HFFc6 (cell line): ENCODE measurements at regions not wholly inside any gene's neighbourhood (a gene's known extent, or its start where the extent isn't known, plus 50 kb on each side); places are given as distances from the start of the nearest gene placed in this dataset.

ENCODE experiments used
- DNase-seq: peaks from one replicate; pipeline ENCODE4 v3.0.0-alpha.2; 2018
- H3K27ac Mint-ChIP-seq: 2 replicates; pipeline ENCODE4 v1.8.0; 2020; ENCODE audit warnings: mild to moderate bottlenecking, mixed read lengths
- H3K27me3 Mint-ChIP-seq: 2 replicates; pipeline ENCODE4 v1.8.0; 2021; ENCODE audit warnings: mild to moderate bottlenecking, moderate library complexity, mixed read lengths; ENCODE audit not compliant: insufficient read depth
- H3K36me3 Mint-ChIP-seq: 2 replicates; pipeline ENCODE4 v1.8.0; 2021; ENCODE audit warnings: low read depth, mixed read lengths
- H3K4me1 Mint-ChIP-seq: 2 replicates; pipeline ENCODE4 v1.8.0; 2020; ENCODE audit warnings: low read depth, mixed read lengths
- H3K4me3 Mint-ChIP-seq: 2 replicates; pipeline ENCODE4 v1.8.0; 2020; ENCODE audit warnings: mild to moderate bottlenecking, moderate library complexity, mixed read lengths
- H3K9me3 Mint-ChIP-seq: 2 replicates; pipeline ENCODE4 v1.8.0; 2020; ENCODE audit warnings: mild to moderate bottlenecking, mixed read lengths
- TF ChIP-seq, protein P1 (sequence below): fragments of 200-600 bp; sonication (generic); IDR thresholded peaks from 2 replicates; pipeline ENCODE4 v1.5.0; 2021; ENCODE audit warnings: antibody characterized with exemption, mild to moderate bottlenecking

DNA sequence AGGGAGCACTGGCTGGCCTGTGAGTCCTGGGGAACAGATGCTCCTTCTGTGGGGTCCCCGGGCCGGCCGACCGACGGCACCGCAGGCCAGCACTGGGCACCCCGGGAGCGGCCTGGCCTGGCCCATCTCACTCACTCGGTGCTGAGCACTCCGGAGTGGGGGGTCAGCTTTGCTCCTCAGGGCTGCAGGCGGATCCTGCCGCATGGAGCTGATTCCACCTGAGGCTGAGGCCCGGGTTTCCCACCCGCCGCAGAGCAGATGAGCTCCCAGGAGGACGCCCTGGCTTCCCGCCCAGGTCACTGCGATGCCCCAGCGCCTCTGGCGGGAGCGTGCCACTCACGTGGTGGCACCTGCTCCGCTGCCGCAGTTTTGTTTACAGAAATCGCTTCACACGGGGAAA, 418.6 kb downstream of the GALR1 start:
- no peak for DNase-seq
- no peaks in the 10 kb centered on the region; the same call in 1 of the 2 replicates for H3K27me3 Mint-ChIP-seq
- peaks cover 67% of the 10 kb centered on the region for H3K9me3 Mint-ChIP-seq
- no peaks in the 10 kb centered on the region for H3K4me1 Mint-ChIP-seq
- no peaks in the 10 kb centered on the region; the same call in 1 of the 2 replicates for H3K36me3 Mint-ChIP-seq
- TF ChIP-seq, protein P1, sequence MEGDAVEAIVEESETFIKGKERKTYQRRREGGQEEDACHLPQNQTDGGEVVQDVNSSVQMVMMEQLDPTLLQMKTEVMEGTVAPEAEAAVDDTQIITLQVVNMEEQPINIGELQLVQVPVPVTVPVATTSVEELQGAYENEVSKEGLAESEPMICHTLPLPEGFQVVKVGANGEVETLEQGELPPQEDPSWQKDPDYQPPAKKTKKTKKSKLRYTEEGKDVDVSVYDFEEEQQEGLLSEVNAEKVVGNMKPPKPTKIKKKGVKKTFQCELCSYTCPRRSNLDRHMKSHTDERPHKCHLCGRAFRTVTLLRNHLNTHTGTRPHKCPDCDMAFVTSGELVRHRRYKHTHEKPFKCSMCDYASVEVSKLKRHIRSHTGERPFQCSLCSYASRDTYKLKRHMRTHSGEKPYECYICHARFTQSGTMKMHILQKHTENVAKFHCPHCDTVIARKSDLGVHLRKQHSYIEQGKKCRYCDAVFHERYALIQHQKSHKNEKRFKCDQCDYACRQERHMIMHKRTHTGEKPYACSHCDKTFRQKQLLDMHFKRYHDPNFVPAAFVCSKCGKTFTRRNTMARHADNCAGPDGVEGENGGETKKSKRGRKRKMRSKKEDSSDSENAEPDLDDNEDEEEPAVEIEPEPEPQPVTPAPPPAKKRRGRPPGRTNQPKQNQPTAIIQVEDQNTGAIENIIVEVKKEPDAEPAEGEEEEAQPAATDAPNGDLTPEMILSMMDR = no peak
- H3K4me3 Mint-ChIP-seq = no peak overlapping the region
- no peak overlapping the region for H3K27ac Mint-ChIP-seq

DNA sequence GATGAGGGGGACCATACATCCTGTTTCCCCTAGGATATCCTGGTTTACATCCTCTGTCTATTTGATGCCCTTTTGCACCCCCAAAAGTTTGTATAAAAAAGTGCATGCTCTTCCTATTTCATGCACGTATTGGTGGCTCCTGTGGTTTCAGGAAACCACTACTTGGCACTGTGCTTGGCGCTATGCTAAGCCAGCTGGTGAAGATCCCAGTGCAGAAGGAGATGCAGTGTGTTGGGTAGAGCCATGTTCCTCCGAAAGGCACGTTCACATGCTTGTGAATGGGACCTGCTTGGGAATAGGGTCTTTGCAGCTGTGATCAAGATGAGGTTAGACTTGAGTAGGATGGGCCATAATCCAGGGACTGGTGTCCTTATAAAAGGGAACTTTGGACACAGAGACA, 419.7 kb downstream of the GALR1 start:
- H3K4me3 Mint-ChIP-seq = no peak overlapping the region
- no peak for DNase-seq
- H3K27ac Mint-ChIP-seq = no peak overlapping the region
- peaks cover 66% of the 10 kb centered on the region for H3K9me3 Mint-ChIP-seq
- TF ChIP-seq, protein P1 = no peak
- no peaks in the 10 kb centered on the region for H3K4me1 Mint-ChIP-seq
- H3K36me3 Mint-ChIP-seq = no peaks in the 10 kb centered on the region; the same call in 1 of the 2 replicates
- H3K27me3 Mint-ChIP-seq = no peaks in the 10 kb centered on the region; the same call in none of the 2 replicates

DNA sequence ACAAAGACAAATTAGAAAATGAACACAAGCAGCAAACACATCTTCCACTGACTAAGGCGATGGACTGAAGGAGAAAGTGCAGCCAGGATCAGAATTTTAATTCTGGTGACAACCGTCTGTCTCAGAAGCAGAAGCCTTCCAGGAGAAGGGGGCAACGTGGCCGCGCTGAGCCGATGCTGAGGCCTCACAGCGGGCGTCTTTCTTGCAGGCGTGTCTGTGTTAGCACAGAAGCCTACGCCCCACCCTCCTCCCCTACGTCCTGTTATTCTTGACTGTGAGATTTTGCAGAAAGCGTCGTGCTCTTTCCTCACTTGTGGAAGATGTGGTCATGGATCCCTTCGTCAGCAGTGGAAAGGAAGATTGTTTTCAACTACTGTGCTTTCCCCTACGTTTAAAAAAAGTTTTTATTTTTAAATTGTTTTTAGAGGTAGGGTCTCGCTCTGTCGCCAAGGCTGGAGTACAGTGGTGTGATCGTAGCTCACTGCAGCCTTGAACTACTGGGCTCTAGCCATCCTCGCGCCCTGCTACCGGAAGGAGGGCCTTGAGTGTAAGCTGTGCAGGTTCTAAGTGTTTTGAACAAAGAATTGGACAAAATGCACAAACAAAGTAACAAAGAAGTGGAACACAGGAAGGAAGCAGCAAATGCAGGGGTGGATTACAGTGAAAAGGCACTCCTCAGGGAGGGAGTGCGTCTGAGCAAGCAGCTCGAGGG, 422.0 kb downstream of the GALR1 start:
- no peak for DNase-seq
- H3K9me3 Mint-ChIP-seq = peaks cover 59% of the 10 kb centered on the region
- H3K36me3 Mint-ChIP-seq = peaks cover 2% of the 10 kb centered on the region; the same call in 1 of the 2 replicates
- no peaks in the 10 kb centered on the region; the same call in none of the 2 replicates for H3K27me3 Mint-ChIP-seq
- H3K27ac Mint-ChIP-seq = no peak overlapping the region
- no peaks in the 10 kb centered on the region for H3K4me1 Mint-ChIP-seq
- TF ChIP-seq, protein P1 = no peak
- H3K4me3 Mint-ChIP-seq = no peak overlapping the region

DNA sequence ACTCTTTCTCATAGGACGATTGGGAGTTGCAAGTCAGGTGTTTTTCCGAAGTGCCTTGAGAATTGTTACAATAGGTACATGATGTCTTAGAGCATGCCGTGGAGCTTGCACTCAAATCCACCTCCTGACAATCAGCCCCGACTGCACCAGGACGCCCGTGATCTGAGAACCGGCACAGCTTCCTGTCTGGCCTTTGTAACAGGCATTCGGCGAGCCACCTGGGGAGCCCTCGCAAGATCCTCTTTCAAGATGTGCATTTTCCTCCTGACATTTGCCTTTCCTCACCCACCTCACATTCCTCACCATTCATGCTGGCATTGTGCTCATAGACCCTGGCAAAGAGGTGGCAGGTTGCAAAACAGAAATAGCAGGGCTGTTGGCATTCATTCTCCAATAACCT, 427.3 kb downstream of the GALR1 start:
- Mint-ChIP-seq H3K27me3 (no peaks in the 10 kb centered on the region; the same call in none of the 2 replicates), H3K4me3 (no peak overlapping the region), H3K27ac (no peak overlapping the region), H3K4me1 (no peaks in the 10 kb centered on the region), H3K36me3 (peaks cover 5% of the 10 kb centered on the region; the same call in 1 of the 2 replicates), H3K9me3 (peaks cover 44% of the 10 kb centered on the region)
- DNase-seq = no peak
- TF ChIP-seq, protein P1 = no peak

DNA sequence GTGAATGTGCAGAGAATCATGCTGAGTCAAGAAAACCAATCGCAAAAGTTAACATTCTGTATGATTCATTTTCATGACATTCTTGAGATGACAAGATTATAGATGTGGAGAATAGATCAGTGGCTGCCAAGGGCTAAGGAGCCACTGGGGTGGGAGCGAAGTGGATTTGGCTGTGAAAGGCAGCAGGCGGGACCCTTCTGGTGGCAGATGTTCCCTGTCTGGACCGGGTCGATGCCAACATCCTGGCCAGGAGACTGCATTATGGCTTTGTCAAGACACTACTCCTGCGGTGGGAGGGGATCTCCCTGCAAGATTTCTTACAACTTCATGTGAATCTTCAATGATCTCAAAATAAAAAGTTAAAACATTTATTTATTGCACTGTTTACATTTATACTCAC, 427.9 kb downstream of the GALR1 start:
- TF ChIP-seq, protein P1 = no peak
- Mint-ChIP-seq H3K4me1 (no peaks in the 10 kb centered on the region), H3K27me3 (no peaks in the 10 kb centered on the region; the same call in none of the 2 replicates), H3K9me3 (peaks cover 40% of the 10 kb centered on the region), H3K36me3 (peaks cover 5% of the 10 kb centered on the region; the same call in 1 of the 2 replicates), H3K27ac (no peak overlapping the region), H3K4me3 (no peak overlapping the region)
- DNase-seq = no peak
